Osteocyte (in vitro differentiated cells): ENCODE measurements at regions not wholly inside any gene's neighbourhood (a gene's known extent, or its start where the extent isn't known, plus 50 kb on each side); places are given as distances from the start of the nearest gene placed in this dataset.
A peak's percentile ranks its signal among the peaks of the same experiment; 100 is the strongest.

Experiments
- DNase-seq: peaks from one replicate; pipeline ENCODE4 v3.0.0; 2021; ENCODE audit warnings: mixed read lengths; ENCODE audit not compliant: unreplicated experiment; ENCODE audit errors: extremely low spot score
- H3K27ac Mint-ChIP-seq: one replicate; pipeline ENCODE4 v1.8.0; 2021; ENCODE audit warnings: mild to moderate bottlenecking, mixed read lengths; ENCODE audit not compliant: unreplicated experiment
- H3K27me3 Mint-ChIP-seq: one replicate; pipeline ENCODE4 v1.8.0; 2021; ENCODE audit warnings: mixed read lengths; ENCODE audit not compliant: unreplicated experiment
- H3K36me3 Mint-ChIP-seq: one replicate; pipeline ENCODE4 v1.8.0; 2021; ENCODE audit warnings: mixed read lengths; ENCODE audit not compliant: unreplicated experiment
- H3K4me1 Mint-ChIP-seq: one replicate; pipeline ENCODE4 v1.8.0; 2021; ENCODE audit warnings: mixed read lengths; ENCODE audit not compliant: unreplicated experiment
- H3K4me3 Mint-ChIP-seq: one replicate; pipeline ENCODE4 v1.8.0; 2021; ENCODE audit warnings: mild to moderate bottlenecking, moderate library complexity, mixed read lengths; ENCODE audit not compliant: unreplicated experiment
- H3K9me3 Mint-ChIP-seq: one replicate; pipeline ENCODE4 v1.8.0; 2021; ENCODE audit warnings: mixed read lengths; ENCODE audit not compliant: unreplicated experiment
- TF ChIP-seq, protein P1 (sequence below): fragments of 200-600 bp; sonication (generic); IDR thresholded peaks from 2 replicates; pipeline ENCODE4 v1.5.0; 2021; ENCODE audit warnings: antibody characterized with exemption, mild to moderate bottlenecking, moderate library complexity

DNA sequence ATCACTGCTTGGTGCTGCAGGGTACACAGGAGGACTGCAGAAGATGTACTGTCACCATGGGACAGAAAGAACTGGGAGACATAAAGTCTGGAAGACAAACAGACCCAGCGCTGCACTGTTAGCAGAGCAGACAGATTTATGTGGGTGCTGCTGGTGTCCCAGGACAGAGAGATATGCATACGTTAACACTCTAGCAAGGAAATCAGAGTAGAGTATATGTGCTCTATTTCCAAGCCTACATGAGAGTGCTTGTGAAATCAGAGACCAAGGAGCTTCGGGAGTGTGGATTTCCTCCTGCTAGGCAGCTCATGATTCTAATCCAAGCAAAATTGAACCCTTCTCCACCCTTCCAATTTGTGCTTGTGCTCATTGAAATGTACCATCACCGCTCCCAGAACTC lies 416.5 kb downstream of the VRK1 start:
- H3K9me3 Mint-ChIP-seq = no peaks in the 10 kb centered on the region
- no peak overlapping the region for H3K27ac Mint-ChIP-seq
- peaks cover 8% of the 10 kb centered on the region for H3K27me3 Mint-ChIP-seq
- TF ChIP-seq, protein P1, sequence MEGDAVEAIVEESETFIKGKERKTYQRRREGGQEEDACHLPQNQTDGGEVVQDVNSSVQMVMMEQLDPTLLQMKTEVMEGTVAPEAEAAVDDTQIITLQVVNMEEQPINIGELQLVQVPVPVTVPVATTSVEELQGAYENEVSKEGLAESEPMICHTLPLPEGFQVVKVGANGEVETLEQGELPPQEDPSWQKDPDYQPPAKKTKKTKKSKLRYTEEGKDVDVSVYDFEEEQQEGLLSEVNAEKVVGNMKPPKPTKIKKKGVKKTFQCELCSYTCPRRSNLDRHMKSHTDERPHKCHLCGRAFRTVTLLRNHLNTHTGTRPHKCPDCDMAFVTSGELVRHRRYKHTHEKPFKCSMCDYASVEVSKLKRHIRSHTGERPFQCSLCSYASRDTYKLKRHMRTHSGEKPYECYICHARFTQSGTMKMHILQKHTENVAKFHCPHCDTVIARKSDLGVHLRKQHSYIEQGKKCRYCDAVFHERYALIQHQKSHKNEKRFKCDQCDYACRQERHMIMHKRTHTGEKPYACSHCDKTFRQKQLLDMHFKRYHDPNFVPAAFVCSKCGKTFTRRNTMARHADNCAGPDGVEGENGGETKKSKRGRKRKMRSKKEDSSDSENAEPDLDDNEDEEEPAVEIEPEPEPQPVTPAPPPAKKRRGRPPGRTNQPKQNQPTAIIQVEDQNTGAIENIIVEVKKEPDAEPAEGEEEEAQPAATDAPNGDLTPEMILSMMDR = no peak
- H3K36me3 Mint-ChIP-seq = no peaks in the 10 kb centered on the region
- H3K4me3 Mint-ChIP-seq = no peak overlapping the region
- peaks cover 1% of the 10 kb centered on the region for H3K4me1 Mint-ChIP-seq
- DNase-seq = no peak

- TF ChIP-seq, protein P1 = no peak
- H3K4me1 Mint-ChIP-seq = peaks cover 1% of the 10 kb centered on the region
- H3K9me3 Mint-ChIP-seq = no peaks in the 10 kb centered on the region
- H3K36me3 Mint-ChIP-seq = peaks cover 1% of the 10 kb centered on the region
- no peak overlapping the region for H3K27ac Mint-ChIP-seq
- no peak overlapping the region for H3K4me3 Mint-ChIP-seq
- no peak for DNase-seq
- peaks cover 8% of the 10 kb centered on the region for H3K27me3 Mint-ChIP-seq
Measured at GRCh38 chr14:97215263-97215969, 418.2 kb downstream of the VRK1 start.

DNA sequence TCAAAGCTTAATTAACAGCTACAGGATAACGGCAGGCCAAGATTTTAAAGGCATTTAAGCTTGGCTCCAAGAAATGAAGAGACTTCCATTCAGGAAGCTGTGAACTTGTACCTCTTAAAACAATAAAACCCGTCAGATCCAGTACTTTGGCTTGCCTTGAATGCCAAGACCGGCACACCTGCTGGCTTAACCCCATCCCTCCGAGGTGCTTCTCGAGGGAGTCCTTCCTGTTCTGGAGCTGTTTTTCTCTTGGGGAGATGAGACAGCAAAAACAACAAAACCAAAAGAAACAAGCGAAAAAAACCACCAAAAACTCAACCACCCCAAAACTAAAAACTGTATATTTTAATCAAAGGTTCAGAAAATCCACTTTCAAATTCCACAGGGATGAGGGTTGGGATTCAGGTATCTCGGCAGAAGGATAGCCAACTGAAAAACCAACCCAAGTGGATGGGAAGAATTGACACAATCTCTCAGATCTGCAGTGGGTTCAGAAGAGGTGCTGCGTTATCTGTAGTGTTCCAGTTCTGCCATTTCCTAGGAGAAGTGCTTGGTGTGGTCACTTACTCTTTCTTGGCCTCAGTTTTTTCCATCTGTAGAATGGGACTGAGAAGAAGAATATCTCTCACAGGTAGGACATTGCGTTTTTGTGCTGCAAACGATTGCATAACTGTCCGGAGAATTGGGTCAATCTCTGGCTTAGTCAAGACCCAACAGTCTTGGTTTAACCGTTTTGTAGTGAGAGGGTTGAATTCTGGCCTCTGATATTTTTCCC lies 420.1 kb downstream of the VRK1 start:
- TF ChIP-seq, protein P1 = no peak
- Mint-ChIP-seq H3K27ac (no peak overlapping the region), H3K36me3 (peaks cover 1% of the 10 kb centered on the region), H3K9me3 (no peaks in the 10 kb centered on the region), H3K27me3 (peaks cover 8% of the 10 kb centered on the region), H3K4me1 (peaks cover 1% of the 10 kb centered on the region), H3K4me3 (no peak overlapping the region)
- no peak for DNase-seq

DNA sequence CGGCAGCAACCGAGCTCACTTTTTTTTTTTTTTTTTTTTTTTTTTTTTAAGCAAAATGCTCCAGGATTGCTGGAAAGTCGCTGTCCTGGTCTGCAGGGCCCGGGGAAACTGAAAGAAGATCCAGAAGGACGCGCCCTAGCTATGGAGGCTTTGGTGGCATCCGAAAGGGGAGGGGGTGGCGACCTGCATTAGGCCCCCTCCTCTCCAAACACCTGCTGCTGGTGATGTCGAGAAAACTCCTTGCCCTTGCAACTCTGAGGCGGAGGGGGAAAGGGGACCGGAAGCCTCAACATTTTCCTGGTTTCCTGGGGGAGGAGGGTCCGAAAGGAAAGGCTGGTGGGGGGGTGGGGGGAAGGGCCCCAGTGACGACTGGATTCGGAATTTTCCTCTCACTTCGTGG lies 421.1 kb downstream of the VRK1 start:
- Mint-ChIP-seq H3K9me3 (peaks cover 5% of the 10 kb centered on the region), H3K4me3 (peak overlapping the region; percentile 51), H3K36me3 (peaks cover 1% of the 10 kb centered on the region), H3K27ac (no peak overlapping the region), H3K4me1 (peaks cover 1% of the 10 kb centered on the region), H3K27me3 (peaks cover 8% of the 10 kb centered on the region)
- TF ChIP-seq, protein P1 = no peak
- DNase-seq = no peak

GRCh38 chr14:97218691-97219430 lies 421.7 kb downstream of the VRK1 start:
- no peak for DNase-seq
- H3K4me1 Mint-ChIP-seq = peaks cover 1% of the 10 kb centered on the region
- no peak overlapping the region for H3K27ac Mint-ChIP-seq
- peaks cover 9% of the 10 kb centered on the region for H3K9me3 Mint-ChIP-seq
- H3K36me3 Mint-ChIP-seq = peaks cover 1% of the 10 kb centered on the region
- TF ChIP-seq, protein P1 = no peak
- H3K27me3 Mint-ChIP-seq = peaks cover 8% of the 10 kb centered on the region
- H3K4me3 Mint-ChIP-seq = no peak overlapping the region
